ENCODE measurements at regions not wholly inside any gene's neighbourhood (a gene's known extent, or its start where the extent isn't known, plus 50 kb on each side); places are given as distances from the start of the nearest gene placed in this dataset.

DNA sequence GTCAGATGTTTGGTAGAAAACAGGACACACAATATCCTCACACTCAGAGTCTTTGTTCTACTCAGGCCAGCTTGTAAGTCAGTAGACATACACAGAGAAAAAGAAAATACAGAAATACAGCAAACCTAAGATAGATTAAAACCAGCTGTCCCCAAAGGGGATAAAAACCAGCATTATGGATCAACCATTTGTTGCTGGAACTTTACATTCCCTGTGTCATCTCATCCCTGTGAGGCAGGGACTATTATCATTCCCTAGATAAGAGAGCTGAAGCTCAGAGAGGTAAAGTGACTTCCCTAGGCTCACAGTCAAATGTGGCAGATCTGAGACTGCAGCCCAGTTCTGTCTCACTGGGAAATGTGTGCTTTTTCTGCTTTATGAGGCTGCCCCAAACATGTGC is 80.7 kb downstream of the DMRTA2 start:
- no peak overlapping the region for H3K4me3 ChIP-seq (ENCODE audit: low read depth, low read length)
- H3K79me2 ChIP-seq (ENCODE audit: control insufficient read depth, insufficient read depth, low read length, unreplicated experiment): no peaks in the 10 kb centered on the region
- H3K36me3 ChIP-seq (ENCODE audit: insufficient read depth, low read length): no peaks in the 10 kb centered on the region
- no peaks in the 10 kb centered on the region for H3K4me1 ChIP-seq (ENCODE audit: control insufficient read depth, insufficient read depth, low read length, unreplicated experiment)
- peaks cover 75% of the 10 kb centered on the region for H3K27me3 ChIP-seq (ENCODE audit: insufficient read depth, low read length)
- H2AFZ ChIP-seq (ENCODE audit: low read length, unreplicated experiment): no peak overlapping the region
- no peak overlapping the region for H3K27ac ChIP-seq (ENCODE audit: low read depth, low read length)

DNA sequence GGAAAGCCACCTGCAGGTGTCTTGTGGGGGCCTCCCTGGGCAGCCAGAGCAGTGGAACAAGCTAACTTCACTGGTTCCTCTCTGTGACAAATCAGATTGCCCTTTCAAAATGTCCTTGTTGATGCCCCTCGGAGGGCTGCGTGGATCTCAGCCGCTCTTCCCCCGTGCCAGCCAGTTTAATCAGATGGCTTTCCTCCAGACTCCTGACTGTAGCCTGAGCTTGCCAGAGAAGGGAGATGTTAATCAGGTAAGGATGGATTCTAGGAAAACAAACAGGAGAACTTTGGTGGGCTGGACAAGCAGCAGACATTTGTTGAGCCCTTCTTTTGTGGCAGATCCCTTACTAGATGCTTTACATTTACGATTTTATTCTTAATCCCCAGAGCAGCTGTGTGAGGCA is 88.2 kb downstream of the DMRTA2 start:
- Histone ChIP-seq H3K27ac (ENCODE audit: low read depth, low read length) (no peak overlapping the region), H2AFZ (ENCODE audit: low read length, unreplicated experiment) (no peak overlapping the region), H3K27me3 (ENCODE audit: insufficient read depth, low read length) (peaks cover 72% of the 10 kb centered on the region), H3K4me1 (ENCODE audit: control insufficient read depth, insufficient read depth, low read length, unreplicated experiment) (no peaks in the 10 kb centered on the region), H3K4me3 (ENCODE audit: low read depth, low read length) (no peak overlapping the region), H3K36me3 (ENCODE audit: insufficient read depth, low read length) (no peaks in the 10 kb centered on the region), H3K79me2 (ENCODE audit: control insufficient read depth, insufficient read depth, low read length, unreplicated experiment) (no peaks in the 10 kb centered on the region)

DNA sequence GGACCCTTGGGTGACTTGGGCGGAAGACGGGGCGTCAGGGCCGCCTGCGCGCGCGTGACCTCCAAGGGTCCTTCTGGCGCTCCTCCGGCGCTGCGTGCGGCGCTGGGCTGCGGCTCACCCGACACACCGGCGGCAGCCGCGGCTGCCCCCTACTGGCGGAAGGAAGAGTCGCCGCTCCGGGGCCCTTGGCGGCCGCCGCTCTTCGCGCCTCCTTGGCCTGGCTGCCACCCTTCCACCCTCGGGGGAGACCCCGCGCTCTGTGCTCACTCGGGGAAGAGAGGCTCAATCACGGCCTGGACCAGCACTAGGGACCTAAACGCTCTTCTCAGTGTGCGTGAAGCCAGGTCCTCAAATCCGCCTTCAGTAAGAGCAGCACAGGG is 89.7 kb downstream of the DMRTA2 start:
- H3K27ac ChIP-seq (ENCODE audit: low read depth, low read length): no peak overlapping the region
- H3K79me2 ChIP-seq (ENCODE audit: control insufficient read depth, insufficient read depth, low read length, unreplicated experiment): no peaks in the 10 kb centered on the region
- H2AFZ ChIP-seq (ENCODE audit: low read length, unreplicated experiment): peak overlapping the region; percentile 61
- peaks cover 76% of the 10 kb centered on the region for H3K27me3 ChIP-seq (ENCODE audit: insufficient read depth, low read length)
- H3K4me3 ChIP-seq (ENCODE audit: low read depth, low read length): peak overlapping the region; percentile 68
- no peaks in the 10 kb centered on the region for H3K4me1 ChIP-seq (ENCODE audit: control insufficient read depth, insufficient read depth, low read length, unreplicated experiment)
- H3K36me3 ChIP-seq (ENCODE audit: insufficient read depth, low read length): no peaks in the 10 kb centered on the region

DNA sequence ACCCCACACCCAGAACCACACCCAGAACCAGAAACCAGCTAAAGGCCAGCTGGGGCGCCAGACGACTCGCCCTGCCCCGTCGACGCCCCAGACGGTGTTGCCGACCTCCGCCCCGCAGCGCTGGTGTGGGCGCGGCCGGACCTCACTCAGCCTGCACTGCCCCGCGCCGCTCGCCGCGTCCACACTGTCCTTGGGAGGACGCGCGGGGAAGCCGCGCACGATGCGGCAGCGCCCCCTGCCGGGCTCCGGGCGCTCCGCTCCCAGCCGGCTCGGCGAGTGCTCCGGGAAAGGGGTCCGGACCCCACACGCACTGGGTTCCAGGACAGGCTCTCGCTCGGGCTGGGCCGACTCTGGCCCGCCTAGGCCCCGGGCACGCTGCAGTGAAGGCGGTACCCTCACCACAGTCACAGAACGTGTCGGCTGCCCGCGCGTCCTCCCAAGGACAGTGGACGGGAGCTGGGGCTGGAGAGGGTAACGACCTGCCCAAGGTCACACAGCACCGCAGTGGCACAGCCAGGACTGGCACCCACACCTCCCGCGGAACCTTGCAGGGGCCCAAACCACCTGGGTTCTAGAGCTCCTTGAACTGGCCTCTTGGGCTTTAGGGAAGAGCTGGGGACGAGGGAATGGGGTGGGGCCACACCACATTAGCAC is 90.2 kb downstream of the DMRTA2 start:
- Histone ChIP-seq H3K79me2 (ENCODE audit: control insufficient read depth, insufficient read depth, low read length, unreplicated experiment) (no peaks in the 10 kb centered on the region), H3K36me3 (ENCODE audit: insufficient read depth, low read length) (no peaks in the 10 kb centered on the region), H3K27me3 (ENCODE audit: insufficient read depth, low read length) (peaks cover 72% of the 10 kb centered on the region), H3K4me1 (ENCODE audit: control insufficient read depth, insufficient read depth, low read length, unreplicated experiment) (no peaks in the 10 kb centered on the region), H3K27ac (ENCODE audit: low read depth, low read length) (no peak overlapping the region), H2AFZ (ENCODE audit: low read length, unreplicated experiment) (peak overlapping the region; percentile 61), H3K4me3 (ENCODE audit: low read depth, low read length) (peak overlapping the region; percentile 68)

DNA sequence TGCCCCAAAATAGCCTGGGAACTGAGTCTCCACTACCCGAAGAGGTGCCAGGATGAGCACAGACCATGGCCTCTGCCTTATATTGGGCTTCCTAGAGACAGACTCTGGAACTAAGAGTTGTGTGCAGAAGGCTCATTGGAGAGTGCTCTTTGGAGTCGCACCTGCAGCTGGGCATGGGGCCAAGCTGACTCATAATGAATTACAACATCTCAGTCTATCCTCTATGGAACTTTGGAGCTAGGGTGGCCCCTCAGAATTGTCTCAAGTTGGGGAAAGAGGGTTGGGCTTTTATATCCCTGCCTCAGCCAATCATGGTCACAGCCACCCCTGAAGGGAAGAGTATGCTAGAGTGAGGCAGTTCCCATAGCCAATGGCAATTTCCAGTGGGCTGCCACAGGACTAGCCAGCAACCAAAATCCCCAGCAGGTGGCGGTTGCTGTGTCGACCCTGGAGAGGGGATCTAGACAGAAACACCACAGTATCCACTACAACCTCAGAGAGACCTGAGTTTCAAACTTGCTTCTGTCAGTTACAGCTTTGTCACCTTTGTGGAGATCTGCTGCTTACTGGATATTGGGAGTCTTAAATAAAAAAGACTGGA is 93.8 kb downstream of the DMRTA2 start:
- Histone ChIP-seq H3K36me3 (ENCODE audit: insufficient read depth, low read length) (no peaks in the 10 kb centered on the region), H3K79me2 (ENCODE audit: control insufficient read depth, insufficient read depth, low read length, unreplicated experiment) (no peaks in the 10 kb centered on the region), H3K27ac (ENCODE audit: low read depth, low read length) (no peak overlapping the region), H3K27me3 (ENCODE audit: insufficient read depth, low read length) (peaks cover 46% of the 10 kb centered on the region), H3K4me1 (ENCODE audit: control insufficient read depth, insufficient read depth, low read length, unreplicated experiment) (no peaks in the 10 kb centered on the region), H2AFZ (ENCODE audit: low read length, unreplicated experiment) (no peak overlapping the region), H3K4me3 (ENCODE audit: low read depth, low read length) (no peak overlapping the region)

DNA sequence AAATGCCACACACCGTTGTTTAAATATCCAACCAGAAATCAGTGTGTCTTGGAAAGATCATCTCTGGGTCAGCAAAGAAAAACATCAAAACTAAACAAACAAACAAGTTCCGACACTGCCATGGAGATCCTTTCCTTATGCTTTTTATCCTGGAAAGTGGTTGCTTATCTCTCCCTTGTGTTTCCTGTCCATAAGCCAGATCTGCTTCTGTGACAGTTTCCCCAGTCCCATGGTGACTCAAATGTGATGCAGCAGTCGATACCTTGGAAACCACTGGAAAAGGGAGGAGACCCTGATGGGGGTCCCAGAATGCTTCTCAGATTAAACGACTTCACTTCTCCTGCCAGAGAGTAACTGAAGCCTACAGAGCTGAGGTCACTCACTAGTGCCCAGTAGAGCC is 94.7 kb downstream of the DMRTA2 start:
- no peak overlapping the region for H3K4me3 ChIP-seq (ENCODE audit: low read depth, low read length)
- H3K27me3 ChIP-seq (ENCODE audit: insufficient read depth, low read length): peaks cover 42% of the 10 kb centered on the region

DNA sequence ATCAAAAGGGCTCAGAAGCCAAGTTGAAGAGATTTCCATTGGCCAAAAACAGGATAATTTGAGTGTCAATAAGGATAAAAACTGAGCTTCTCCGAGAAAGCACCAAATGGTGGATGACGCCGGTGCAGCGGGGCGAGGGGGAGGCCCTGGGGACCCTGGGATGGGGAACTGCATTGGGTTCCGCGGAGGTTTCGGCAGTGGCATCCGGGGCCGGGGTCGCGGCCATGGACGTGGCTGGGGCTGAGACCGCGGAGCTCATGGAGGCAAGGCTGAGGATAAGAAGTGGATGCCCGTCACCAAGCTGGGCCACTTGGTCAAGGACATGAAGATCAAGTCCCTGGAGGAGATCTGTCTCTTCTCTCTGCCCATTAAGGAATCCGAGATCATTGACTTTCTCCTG is 97.2 kb downstream of the DMRTA2 start:
- Histone ChIP-seq H3K27ac (ENCODE audit: low read depth, low read length) (no peak overlapping the region), H3K36me3 (ENCODE audit: insufficient read depth, low read length) (no peaks in the 10 kb centered on the region), H2AFZ (ENCODE audit: low read length, unreplicated experiment) (no peak overlapping the region), H3K4me3 (ENCODE audit: low read depth, low read length) (no peak overlapping the region), H3K79me2 (ENCODE audit: control insufficient read depth, insufficient read depth, low read length, unreplicated experiment) (no peaks in the 10 kb centered on the region), H3K4me1 (ENCODE audit: control insufficient read depth, insufficient read depth, low read length, unreplicated experiment) (no peaks in the 10 kb centered on the region), H3K27me3 (ENCODE audit: insufficient read depth, low read length) (peaks cover 23% of the 10 kb centered on the region)

More for the DNA sequence above, 94.7 kb downstream of the DMRTA2 start:
- Histone ChIP-seq H3K4me1 (ENCODE audit: control insufficient read depth, insufficient read depth, low read length, unreplicated experiment) (no peaks in the 10 kb centered on the region), H3K79me2 (ENCODE audit: control insufficient read depth, insufficient read depth, low read length, unreplicated experiment) (no peaks in the 10 kb centered on the region), H2AFZ (ENCODE audit: low read length, unreplicated experiment) (no peak overlapping the region), H3K36me3 (ENCODE audit: insufficient read depth, low read length) (no peaks in the 10 kb centered on the region), H3K27ac (ENCODE audit: low read depth, low read length) (no peak overlapping the region)

DNA sequence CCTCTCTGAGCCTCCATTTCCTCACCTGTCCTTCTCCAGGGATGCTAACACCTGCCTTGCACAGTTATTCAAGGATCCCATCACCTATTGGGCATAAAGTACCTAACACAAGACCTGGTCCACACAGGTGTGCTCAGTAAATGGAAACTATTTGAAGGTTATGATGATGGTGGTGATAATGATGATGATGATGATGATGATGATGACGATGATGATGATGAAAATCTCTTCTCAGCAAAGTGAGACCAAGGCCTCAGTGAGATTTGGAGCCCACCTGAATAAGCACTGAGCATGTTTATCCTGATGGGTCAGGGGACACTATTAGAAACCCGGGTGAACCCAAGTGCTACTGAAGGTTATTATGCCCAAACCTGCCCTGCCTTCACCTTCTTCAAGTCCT is 100.7 kb downstream of the DMRTA2 start:
- no peak overlapping the region for H2AFZ ChIP-seq (ENCODE audit: low read length, unreplicated experiment)
- H3K36me3 ChIP-seq (ENCODE audit: insufficient read depth, low read length): no peaks in the 10 kb centered on the region

DNA sequence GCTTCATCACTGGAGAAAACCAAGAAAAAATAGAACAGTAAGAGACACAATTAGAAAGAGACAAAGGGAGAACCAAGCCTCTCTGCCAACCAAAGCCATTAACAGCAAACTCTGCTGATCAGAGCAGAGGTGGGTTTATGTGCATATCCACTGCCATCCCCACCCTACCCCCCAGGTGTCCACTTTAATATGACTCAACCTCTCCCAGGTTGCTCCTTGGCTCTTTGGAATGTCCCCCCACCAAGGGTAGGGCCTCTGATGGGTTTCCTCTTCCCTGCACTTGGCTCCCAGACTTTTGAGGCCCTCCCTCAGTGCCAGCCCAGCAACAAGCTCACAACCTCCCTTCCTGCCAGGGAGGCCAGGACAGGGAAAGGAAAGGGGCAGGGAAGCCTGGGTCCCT is 104.8 kb downstream of the DMRTA2 start:
- Histone ChIP-seq H3K36me3 (ENCODE audit: insufficient read depth, low read length) (no peaks in the 10 kb centered on the region), H3K79me2 (ENCODE audit: control insufficient read depth, insufficient read depth, low read length, unreplicated experiment) (no peaks in the 10 kb centered on the region), H3K4me1 (ENCODE audit: control insufficient read depth, insufficient read depth, low read length, unreplicated experiment) (no peaks in the 10 kb centered on the region), H3K27me3 (ENCODE audit: insufficient read depth, low read length) (no peaks in the 10 kb centered on the region), H3K4me3 (ENCODE audit: low read depth, low read length) (no peak overlapping the region), H3K27ac (ENCODE audit: low read depth, low read length) (no peak overlapping the region), H2AFZ (ENCODE audit: low read length, unreplicated experiment) (no peak overlapping the region)

More for the DNA sequence above, 100.7 kb downstream of the DMRTA2 start:
- H3K4me3 ChIP-seq (ENCODE audit: low read depth, low read length): no peak overlapping the region
- no peaks in the 10 kb centered on the region for H3K79me2 ChIP-seq (ENCODE audit: control insufficient read depth, insufficient read depth, low read length, unreplicated experiment)
- H3K4me1 ChIP-seq (ENCODE audit: control insufficient read depth, insufficient read depth, low read length, unreplicated experiment): no peaks in the 10 kb centered on the region
- H3K27ac ChIP-seq (ENCODE audit: low read depth, low read length): no peak overlapping the region
- H3K27me3 ChIP-seq (ENCODE audit: insufficient read depth, low read length): no peaks in the 10 kb centered on the region

DNA sequence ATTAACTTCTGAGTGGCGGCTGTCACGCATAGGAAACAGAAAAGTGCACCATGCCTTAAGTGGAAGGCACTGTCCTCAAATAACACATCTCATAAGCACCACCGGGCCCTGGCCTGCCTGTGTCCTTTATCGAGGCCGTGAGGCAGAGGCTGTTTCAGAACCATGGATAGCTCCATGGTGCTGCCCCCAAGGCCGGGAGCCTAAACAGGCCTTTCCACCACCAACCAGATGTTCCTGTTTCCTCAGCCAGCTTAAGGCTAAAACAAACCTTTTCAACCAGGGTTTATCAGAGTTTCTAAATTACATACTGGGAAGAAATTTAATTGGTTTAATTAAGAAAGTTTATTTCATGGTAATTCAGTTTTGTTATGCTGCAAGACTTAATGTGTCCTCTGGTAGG is 114.4 kb downstream of the DMRTA2 start:
- H3K27ac ChIP-seq (ENCODE audit: low read depth, low read length): no peak overlapping the region
- no peaks in the 10 kb centered on the region for H3K27me3 ChIP-seq (ENCODE audit: insufficient read depth, low read length)
- no peaks in the 10 kb centered on the region for H3K79me2 ChIP-seq (ENCODE audit: control insufficient read depth, insufficient read depth, low read length, unreplicated experiment)
- no peak overlapping the region for H3K4me3 ChIP-seq (ENCODE audit: low read depth, low read length)
- no peaks in the 10 kb centered on the region for H3K36me3 ChIP-seq (ENCODE audit: insufficient read depth, low read length)
- no peak overlapping the region for H2AFZ ChIP-seq (ENCODE audit: low read length, unreplicated experiment)
- H3K4me1 ChIP-seq (ENCODE audit: control insufficient read depth, insufficient read depth, low read length, unreplicated experiment): no peaks in the 10 kb centered on the region

DNA sequence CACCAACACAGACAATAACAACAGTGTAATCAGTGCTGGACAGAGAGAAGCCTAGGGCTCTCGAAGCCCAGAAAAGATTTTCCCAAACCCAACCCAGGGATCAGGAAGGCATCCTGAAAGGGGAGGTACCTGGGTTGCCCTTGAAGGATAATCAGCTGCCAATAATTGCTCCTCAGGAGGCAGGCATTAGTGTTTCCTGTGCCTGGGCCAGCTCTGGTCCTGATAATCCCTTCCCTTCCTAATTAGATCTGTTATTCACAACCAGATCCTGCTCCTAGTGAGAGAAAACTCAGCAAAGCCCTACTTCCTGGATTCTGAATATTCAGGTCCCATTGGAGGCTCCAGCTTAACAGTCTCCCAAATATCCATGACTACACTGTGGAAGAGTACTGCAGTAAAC is 117.4 kb downstream of the DMRTA2 start:
- no peaks in the 10 kb centered on the region for H3K36me3 ChIP-seq (ENCODE audit: insufficient read depth, low read length)
- H3K4me3 ChIP-seq (ENCODE audit: low read depth, low read length): no peak overlapping the region
- H2AFZ ChIP-seq (ENCODE audit: low read length, unreplicated experiment): no peak overlapping the region
- no peak overlapping the region for H3K27ac ChIP-seq (ENCODE audit: low read depth, low read length)
- H3K27me3 ChIP-seq (ENCODE audit: insufficient read depth, low read length): no peaks in the 10 kb centered on the region; the same call in 1 of the 2 replicates
- no peaks in the 10 kb centered on the region for H3K4me1 ChIP-seq (ENCODE audit: control insufficient read depth, insufficient read depth, low read length, unreplicated experiment)
- no peaks in the 10 kb centered on the region for H3K79me2 ChIP-seq (ENCODE audit: control insufficient read depth, insufficient read depth, low read length, unreplicated experiment)

Data from ACC112 (cell line).